ENCODE measurements at regions not wholly inside any gene's neighbourhood (a gene's known extent, or its start where the extent isn't known, plus 50 kb on each side); places are given as distances from the start of the nearest gene placed in this dataset.

- no peaks in the 10 kb centered on the region for H3K9me3 Mint-ChIP-seq
- peak overlapping the region; percentile 89 for H3K4me3 Mint-ChIP-seq
- H3K36me3 Mint-ChIP-seq (ENCODE audit: low read depth): peaks cover 8% of the 10 kb centered on the region
- peak overlapping the region; percentile 87 for H3K27ac Mint-ChIP-seq
- H3K27me3 Mint-ChIP-seq: no peaks in the 10 kb centered on the region
- DNase-seq: peak; percentile 71
- peak; percentile 34 for ATAC-seq
- peaks cover 66% of the 10 kb centered on the region for H3K4me1 Mint-ChIP-seq
Observed at GRCh38 chr14:73785834-73786635, 65.6 kb upstream of the PTGR2 start.

DNA sequence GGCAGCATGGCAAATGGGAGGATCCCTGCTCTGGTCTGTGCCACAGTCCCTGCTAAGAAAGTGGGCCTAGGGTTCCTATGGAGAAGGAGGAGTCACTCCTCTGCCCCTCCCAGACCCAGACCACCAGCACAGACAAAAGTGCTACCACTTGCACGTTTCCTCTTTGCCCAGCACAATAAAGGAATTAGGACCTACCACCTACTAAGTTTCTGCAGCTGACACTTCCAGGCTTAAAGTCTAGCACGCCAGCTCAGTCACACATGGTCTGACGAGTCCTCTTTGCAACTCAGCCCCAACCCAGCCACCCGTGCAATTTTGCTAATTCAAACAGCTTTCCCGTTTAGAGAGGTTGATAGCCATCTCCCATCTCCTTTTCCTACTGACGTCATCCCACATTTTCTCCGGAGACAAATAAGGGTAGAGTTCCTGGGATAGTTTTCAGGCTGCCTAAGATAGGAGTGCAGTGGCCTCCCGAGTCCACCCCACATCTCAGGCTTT is 66.2 kb upstream of the PTGR2 start:
- no peaks in the 10 kb centered on the region for H3K9me3 Mint-ChIP-seq
- peaks cover 8% of the 10 kb centered on the region for H3K36me3 Mint-ChIP-seq (ENCODE audit: low read depth)
- DNase-seq (no peak), ATAC-seq (no peak)
- peak overlapping the region; percentile 87 for H3K27ac Mint-ChIP-seq
- H3K27me3 Mint-ChIP-seq: no peaks in the 10 kb centered on the region
- peaks cover 72% of the 10 kb centered on the region for H3K4me1 Mint-ChIP-seq
- H3K4me3 Mint-ChIP-seq: peak overlapping the region; percentile 89

- no peaks in the 10 kb centered on the region for H3K9me3 Mint-ChIP-seq
- H3K27me3 Mint-ChIP-seq: no peaks in the 10 kb centered on the region
- H3K4me1 Mint-ChIP-seq: peaks cover 74% of the 10 kb centered on the region
- H3K36me3 Mint-ChIP-seq (ENCODE audit: low read depth): peaks cover 11% of the 10 kb centered on the region
- ATAC-seq (no peak), DNase-seq (no peak)
- H3K27ac Mint-ChIP-seq: peak overlapping the region; percentile 87
- H3K4me3 Mint-ChIP-seq: peak overlapping the region; percentile 89
Observed at GRCh38 chr14:73784988-73785313, 66.7 kb upstream of the PTGR2 start.

DNA sequence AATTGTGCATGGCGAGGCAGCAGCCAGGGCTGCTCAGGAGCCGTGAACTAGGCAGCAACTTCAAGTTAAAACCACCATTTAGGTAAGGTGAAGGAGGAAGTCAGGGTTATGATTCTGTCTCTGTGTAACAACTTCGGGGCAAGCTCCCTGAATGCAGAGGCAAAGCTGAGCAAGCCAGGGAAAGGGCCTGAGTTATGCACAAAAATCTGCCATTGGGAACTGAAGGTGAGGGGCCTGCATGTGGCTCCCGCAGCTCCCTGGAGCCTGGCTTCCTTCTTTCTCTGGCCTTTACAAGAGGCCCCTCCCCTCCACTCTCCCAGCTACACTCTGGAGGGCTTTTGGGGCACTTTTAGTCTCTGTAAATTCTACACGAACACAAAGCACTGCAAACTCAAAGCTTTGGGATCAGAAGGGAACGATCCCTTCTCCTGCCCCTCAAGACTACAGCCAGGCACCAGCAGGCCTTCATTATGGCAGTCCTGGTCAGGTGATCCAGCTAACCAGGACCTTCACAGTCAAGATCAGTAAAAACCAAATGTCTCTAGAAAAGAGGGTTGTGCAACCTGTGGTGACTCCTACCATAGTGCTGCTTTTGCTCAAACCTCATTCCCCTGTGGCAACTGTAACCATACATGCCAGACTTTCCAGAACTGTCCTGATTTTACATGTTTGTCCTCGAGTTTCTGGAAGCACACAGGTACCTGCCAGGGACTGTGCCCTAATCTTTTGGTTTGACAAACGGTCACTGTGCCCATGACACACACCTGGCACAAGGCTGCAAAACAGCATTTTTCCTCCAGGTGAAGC is 67.2 kb upstream of the PTGR2 start:
- H3K4me1 Mint-ChIP-seq: peaks cover 70% of the 10 kb centered on the region
- no peak for ATAC-seq
- DNase-seq: no peak
- no peaks in the 10 kb centered on the region for H3K9me3 Mint-ChIP-seq
- H3K36me3 Mint-ChIP-seq (ENCODE audit: low read depth): peaks cover 11% of the 10 kb centered on the region
- H3K4me3 Mint-ChIP-seq: peak overlapping the region; percentile 89
- peak overlapping the region; percentile 81 for H3K27ac Mint-ChIP-seq
- no peaks in the 10 kb centered on the region for H3K27me3 Mint-ChIP-seq

DNA sequence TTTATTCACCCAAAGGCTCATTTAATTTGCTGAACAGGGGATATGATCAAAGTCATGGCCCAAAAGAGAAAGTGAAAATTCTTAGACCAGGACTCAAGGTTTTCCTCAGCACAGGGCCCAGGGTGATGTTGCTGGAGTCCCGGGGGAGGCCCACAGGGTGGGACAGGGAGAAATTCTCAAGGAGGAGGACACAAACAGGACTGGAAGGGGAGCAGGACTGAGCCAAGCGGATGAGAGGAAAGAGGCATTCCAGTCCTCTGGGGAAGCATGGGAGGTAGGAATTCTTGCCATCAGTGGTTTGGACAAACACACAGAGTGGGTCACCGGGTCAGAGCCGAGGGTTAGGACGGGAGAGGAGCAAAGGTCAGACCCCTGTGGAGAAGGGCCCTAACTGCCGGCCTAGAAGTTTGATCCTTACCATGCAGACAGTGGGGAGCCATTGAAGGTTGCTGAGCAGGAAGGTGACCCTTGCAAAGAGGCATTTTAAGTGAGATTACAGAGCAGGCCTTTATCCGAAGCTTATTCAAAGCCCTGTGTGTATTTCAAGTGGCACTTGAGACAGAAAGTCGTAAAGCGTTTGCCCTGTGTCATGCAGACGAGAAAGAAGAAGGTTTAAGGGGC is 68.4 kb upstream of the PTGR2 start:
- no peak for ATAC-seq
- peak overlapping the region; percentile 87 for H3K27ac Mint-ChIP-seq
- no peaks in the 10 kb centered on the region for H3K27me3 Mint-ChIP-seq
- no peak for DNase-seq
- no peaks in the 10 kb centered on the region for H3K9me3 Mint-ChIP-seq
- H3K36me3 Mint-ChIP-seq (ENCODE audit: low read depth): peaks cover 11% of the 10 kb centered on the region
- peaks cover 65% of the 10 kb centered on the region for H3K4me1 Mint-ChIP-seq
- peak overlapping the region; percentile 89 for H3K4me3 Mint-ChIP-seq

GRCh38 chr14:73782623-73783022 is 68.4 kb upstream of the PNMA1 start:
- DNase-seq (no peak), ATAC-seq (no peak)
- peaks cover 13% of the 10 kb centered on the region for H3K36me3 Mint-ChIP-seq (ENCODE audit: low read depth)
- H3K4me3 Mint-ChIP-seq: no peak overlapping the region
- H3K4me1 Mint-ChIP-seq: peaks cover 65% of the 10 kb centered on the region
- H3K27ac Mint-ChIP-seq: peak overlapping the region; percentile 87
- no peaks in the 10 kb centered on the region for H3K9me3 Mint-ChIP-seq
- H3K27me3 Mint-ChIP-seq: no peaks in the 10 kb centered on the region

GRCh38 chr14:73780896-73781295 is 66.7 kb upstream of the PNMA1 start:
- Mint-ChIP-seq H3K36me3 (ENCODE audit: low read depth) (peaks cover 11% of the 10 kb centered on the region), H3K27ac (no peak overlapping the region), H3K9me3 (no peaks in the 10 kb centered on the region), H3K27me3 (no peaks in the 10 kb centered on the region), H3K4me1 (peaks cover 72% of the 10 kb centered on the region), H3K4me3 (no peak overlapping the region)
- no peak for ATAC-seq
- DNase-seq: no peak

DNA sequence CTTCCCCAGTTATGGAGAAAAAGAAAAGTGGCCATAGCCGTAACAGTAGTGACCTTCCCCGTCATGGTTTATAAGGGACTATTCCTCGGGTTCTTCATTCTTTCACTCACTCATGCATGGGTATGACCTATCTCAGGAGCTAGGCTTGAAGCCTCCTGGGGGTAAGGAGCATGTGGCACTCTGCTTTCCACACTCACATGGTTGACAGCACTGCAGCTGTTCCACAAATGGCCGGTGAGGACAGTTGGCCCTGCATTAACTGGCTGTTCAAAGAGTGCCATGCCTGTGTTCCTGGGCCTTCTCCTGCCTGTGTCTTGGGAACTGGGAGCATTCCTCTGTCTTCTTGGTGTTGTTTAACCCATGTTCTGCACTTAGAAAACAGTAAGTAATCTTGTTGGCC is 66.2 kb upstream of the PNMA1 start:
- ATAC-seq: no peak
- H3K27ac Mint-ChIP-seq: no peak overlapping the region
- H3K4me1 Mint-ChIP-seq: peaks cover 70% of the 10 kb centered on the region
- H3K9me3 Mint-ChIP-seq: no peaks in the 10 kb centered on the region
- no peaks in the 10 kb centered on the region for H3K27me3 Mint-ChIP-seq
- H3K4me3 Mint-ChIP-seq: no peak overlapping the region
- DNase-seq: no peak
- H3K36me3 Mint-ChIP-seq (ENCODE audit: low read depth): peaks cover 10% of the 10 kb centered on the region

- H3K27ac Mint-ChIP-seq: peak overlapping the region; percentile 3
- no peak for ATAC-seq
Observed at GRCh38 chr14:73778736-73779135, 64.6 kb upstream of the PNMA1 start.

GRCh38 chr14:73777420-73777819 is 63.2 kb upstream of the PNMA1 start:
- DNase-seq (no peak), ATAC-seq (no peak)
- H3K36me3 Mint-ChIP-seq (ENCODE audit: low read depth): peaks cover 5% of the 10 kb centered on the region
- H3K9me3 Mint-ChIP-seq: no peaks in the 10 kb centered on the region
- peaks cover 69% of the 10 kb centered on the region for H3K4me1 Mint-ChIP-seq
- H3K27me3 Mint-ChIP-seq: no peaks in the 10 kb centered on the region
- H3K27ac Mint-ChIP-seq: peak overlapping the region; percentile 61
- no peak overlapping the region for H3K4me3 Mint-ChIP-seq

More at GRCh38 chr14:73778736-73779135, 64.6 kb upstream of the PNMA1 start:
- peaks cover 10% of the 10 kb centered on the region for H3K36me3 Mint-ChIP-seq (ENCODE audit: low read depth)
- H3K4me3 Mint-ChIP-seq: no peak overlapping the region
- no peaks in the 10 kb centered on the region for H3K27me3 Mint-ChIP-seq
- no peak for DNase-seq
- H3K9me3 Mint-ChIP-seq: no peaks in the 10 kb centered on the region
- H3K4me1 Mint-ChIP-seq: peaks cover 69% of the 10 kb centered on the region

GRCh38 chr14:73776194-73776537 is 62.0 kb upstream of the PNMA1 start:
- H3K4me1 Mint-ChIP-seq: peaks cover 78% of the 10 kb centered on the region
- H3K36me3 Mint-ChIP-seq (ENCODE audit: low read depth): peaks cover 9% of the 10 kb centered on the region
- H3K4me3 Mint-ChIP-seq: no peak overlapping the region
- no peaks in the 10 kb centered on the region for H3K9me3 Mint-ChIP-seq
- no peak for DNase-seq
- no peaks in the 10 kb centered on the region for H3K27me3 Mint-ChIP-seq
- no peak for ATAC-seq
- H3K27ac Mint-ChIP-seq: peak overlapping the region; percentile 21

DNA sequence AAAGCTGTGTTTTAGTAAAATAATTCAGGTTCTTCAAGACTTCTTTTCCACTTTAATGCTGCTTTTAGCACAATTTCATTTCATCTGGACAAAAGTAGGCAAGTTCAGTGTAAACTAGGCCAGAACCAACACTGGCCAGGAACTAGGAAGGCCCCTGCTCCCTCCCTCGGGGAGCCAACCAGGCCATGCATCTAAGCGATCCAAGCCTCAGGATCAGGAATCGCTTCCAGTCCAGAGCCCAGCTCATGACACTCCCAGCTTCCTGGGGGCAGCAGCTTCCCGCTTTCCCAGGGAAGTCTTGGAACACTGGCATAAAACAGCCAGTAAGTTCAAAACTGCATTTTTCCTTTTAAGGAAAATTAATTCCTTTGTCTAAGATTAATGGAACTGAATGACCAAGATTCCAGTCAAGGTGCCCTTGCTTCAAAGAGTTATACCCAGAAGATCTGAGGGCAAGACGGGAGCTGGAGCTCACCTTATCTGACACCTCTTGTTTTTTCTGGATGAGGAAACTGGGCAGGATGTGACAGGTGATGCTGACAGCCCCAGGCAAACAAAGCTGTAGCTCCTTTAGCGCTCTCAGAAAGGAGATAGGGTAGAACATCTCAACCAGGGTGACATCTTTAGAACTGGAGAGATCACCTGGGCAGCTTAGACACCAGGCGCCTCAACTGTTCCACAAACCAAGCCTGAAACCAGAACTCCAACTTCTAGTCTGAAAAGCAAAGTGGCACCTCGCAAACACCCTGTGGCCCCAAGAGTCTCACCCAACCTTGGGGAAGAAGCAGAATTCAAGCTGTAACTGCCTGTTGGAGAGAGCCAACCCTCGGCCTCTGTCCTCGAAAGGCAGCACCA is 61.4 kb upstream of the PNMA1 start:
- no peak overlapping the region for H3K4me3 Mint-ChIP-seq
- no peak for DNase-seq
- H3K9me3 Mint-ChIP-seq: no peaks in the 10 kb centered on the region
- peaks cover 11% of the 10 kb centered on the region for H3K36me3 Mint-ChIP-seq (ENCODE audit: low read depth)
- H3K4me1 Mint-ChIP-seq: peaks cover 79% of the 10 kb centered on the region
- no peaks in the 10 kb centered on the region for H3K27me3 Mint-ChIP-seq
- no peak for ATAC-seq
- peak overlapping the region; percentile 66 for H3K27ac Mint-ChIP-seq

GRCh38 chr14:73774671-73775070 is 60.5 kb upstream of the PNMA1 start:
- H3K27me3 Mint-ChIP-seq: no peaks in the 10 kb centered on the region
- ATAC-seq: no peak
- H3K9me3 Mint-ChIP-seq: no peaks in the 10 kb centered on the region
- H3K4me3 Mint-ChIP-seq: no peak overlapping the region
- H3K4me1 Mint-ChIP-seq: peaks cover 81% of the 10 kb centered on the region
- no peak for DNase-seq
- H3K36me3 Mint-ChIP-seq (ENCODE audit: low read depth): peaks cover 11% of the 10 kb centered on the region
- H3K27ac Mint-ChIP-seq: no peak overlapping the region

DNA sequence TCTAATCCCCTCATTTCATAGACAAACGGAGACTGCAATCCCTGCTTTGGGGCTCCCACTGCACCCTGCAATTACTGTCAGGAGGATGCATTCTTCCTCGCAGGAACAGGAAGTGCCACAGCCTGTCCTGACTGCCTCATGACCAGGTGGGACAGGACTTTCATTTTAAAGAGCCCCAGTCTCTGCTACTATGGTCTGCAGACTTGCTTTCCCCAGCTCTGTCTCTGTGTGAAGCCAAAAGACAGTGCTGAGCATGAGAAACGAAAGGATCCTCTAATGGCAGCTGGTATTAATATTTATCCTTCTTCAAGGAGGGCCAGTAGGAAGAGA is 60.0 kb upstream of the PNMA1 start:
- Mint-ChIP-seq H3K4me1 (peaks cover 84% of the 10 kb centered on the region), H3K9me3 (no peaks in the 10 kb centered on the region), H3K27me3 (no peaks in the 10 kb centered on the region), H3K36me3 (ENCODE audit: low read depth) (peaks cover 11% of the 10 kb centered on the region), H3K27ac (no peak overlapping the region), H3K4me3 (no peak overlapping the region)
- ATAC-seq: no peak
- DNase-seq: no peak

Measured in activated naive CD8-positive, alpha-beta T cell treated with anti-CD3 and anti-CD28 coated beads, Interleukin-2, amount 50 U/mL, for 24 hours (primary cell).